ENCODE measurements at regions not wholly inside any gene's neighbourhood (a gene's known extent, or its start where the extent isn't known, plus 50 kb on each side); places are given as distances from the start of the nearest gene placed in this dataset.

- DNase-seq, result no peak
- H3K4me3 ChIP-seq, result no peak overlapping the region
- H3K4me1 ChIP-seq, result no peaks in the 10 kb centered on the region
- H3K27me3 ChIP-seq (ENCODE audit: low read depth), result no peaks in the 10 kb centered on the region
- TF ChIP-seq CTCF (IDR thresholded peaks at IDR 0.05), result no peak
- no peak for ATAC-seq
- no peaks in the 10 kb centered on the region for H3K36me3 ChIP-seq
- intact Hi-C loops (cut with DNase I), result no loop called here
- no peaks in the 10 kb centered on the region for H3K9me3 ChIP-seq
- no peak overlapping the region for H3K27ac ChIP-seq
Measured at GRCh38 chr6:94089941-94090340, 670.6 kb upstream of the EPHA7 start.

- Histone ChIP-seq H3K27ac (no peak overlapping the region), H3K4me1 (no peaks in the 10 kb centered on the region), H3K27me3 (ENCODE audit: low read depth) (no peaks in the 10 kb centered on the region), H3K9me3 (no peaks in the 10 kb centered on the region), H3K36me3 (no peaks in the 10 kb centered on the region), H3K4me3 (no peak overlapping the region)
- intact Hi-C loops (cut with DNase I), result no loop called here
- DNase-seq (no peak), ATAC-seq (no peak)
- TF ChIP-seq CTCF (IDR thresholded peaks at IDR 0.05), result no peak
Measured at GRCh38 chr6:94088870-94089269, 669.5 kb upstream of the EPHA7 start.

GRCh38 chr6:94074764-94075163 is 655.4 kb upstream of the EPHA7 start:
- Histone ChIP-seq H3K36me3 (no peaks in the 10 kb centered on the region), H3K4me1 (no peaks in the 10 kb centered on the region), H3K27me3 (ENCODE audit: low read depth) (no peaks in the 10 kb centered on the region), H3K27ac (no peak overlapping the region), H3K9me3 (no peaks in the 10 kb centered on the region), H3K4me3 (no peak overlapping the region)
- no peak for TF ChIP-seq CTCF (IDR thresholded peaks at IDR 0.05)
- ATAC-seq, result no peak
- intact Hi-C loops (cut with DNase I), result no loop called here
- DNase-seq, result no peak

GRCh38 chr6:94071835-94072234 is 652.5 kb upstream of the EPHA7 start:
- Histone ChIP-seq H3K4me1 (no peaks in the 10 kb centered on the region), H3K27me3 (ENCODE audit: low read depth) (no peaks in the 10 kb centered on the region), H3K9me3 (no peaks in the 10 kb centered on the region), H3K27ac (no peak overlapping the region), H3K36me3 (no peaks in the 10 kb centered on the region), H3K4me3 (no peak overlapping the region)
- ATAC-seq, result no peak
- DNase-seq, result no peak
- intact Hi-C loops (cut with DNase I), result no loop called here
- no peak for TF ChIP-seq CTCF (IDR thresholded peaks at IDR 0.05)

GRCh38 chr6:94065707-94066337 is 646.5 kb upstream of the EPHA7 start:
- no peak for TF ChIP-seq CTCF (IDR thresholded peaks at IDR 0.05)
- H3K27ac ChIP-seq, result no peak overlapping the region
- no peak overlapping the region for H3K4me3 ChIP-seq
- no peaks in the 10 kb centered on the region for H3K4me1 ChIP-seq
- ATAC-seq (no peak), DNase-seq (no peak)
- H3K36me3 ChIP-seq, result no peaks in the 10 kb centered on the region
- H3K27me3 ChIP-seq (ENCODE audit: low read depth), result no peaks in the 10 kb centered on the region
- no peaks in the 10 kb centered on the region for H3K9me3 ChIP-seq
- intact Hi-C loops (cut with DNase I), result no loop called here

- Histone ChIP-seq H3K36me3 (no peaks in the 10 kb centered on the region), H3K27ac (no peak overlapping the region), H3K9me3 (no peaks in the 10 kb centered on the region), H3K27me3 (ENCODE audit: low read depth) (no peaks in the 10 kb centered on the region), H3K4me3 (no peak overlapping the region), H3K4me1 (no peaks in the 10 kb centered on the region)
- intact Hi-C loops (cut with DNase I), result no loop called here
- ATAC-seq (no peak), DNase-seq (no peak)
- TF ChIP-seq CTCF (IDR thresholded peaks at IDR 0.05), result no peak
Measured at GRCh38 chr6:94052749-94053148, 633.4 kb upstream of the EPHA7 start.
